ENCODE measurements at regions not wholly inside any gene's neighbourhood (a gene's known extent, or its start where the extent isn't known, plus 50 kb on each side); places are given as distances from the start of the nearest gene placed in this dataset.
"Not testable (repeated sequence)": the region's sequence is repeated elsewhere in the genome, so short reads cannot be mapped to it uniquely, and the experiment has no call there.

- DNase-seq (ENCODE audit: low spot score) = not testable (repeated sequence)
These were observed 180.9 kb downstream of the OTOP1 start for GRCh38 chr4:4045823-4046222.

DNA sequence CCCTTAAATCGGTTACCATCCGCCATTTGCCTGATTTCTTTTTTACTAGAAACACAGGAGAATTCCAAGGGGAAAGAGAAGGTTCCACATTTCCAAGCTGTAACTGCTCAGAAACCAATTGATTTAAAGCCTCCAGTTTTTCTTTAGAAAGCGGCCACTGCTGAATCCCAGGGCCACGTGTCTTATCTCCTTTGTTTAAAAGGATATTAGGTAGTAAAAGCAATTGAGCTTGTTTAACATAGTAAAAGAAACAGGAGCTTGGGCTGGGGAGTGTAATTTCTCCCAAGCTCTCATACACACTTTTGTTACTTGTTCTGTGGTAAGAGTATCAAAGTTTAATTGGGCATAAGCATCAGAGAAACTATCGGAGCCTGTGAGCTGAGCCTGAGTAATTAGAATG is 180.0 kb downstream of the OTOP1 start:
- DNase-seq (ENCODE audit: low spot score) = not testable (repeated sequence)

DNA sequence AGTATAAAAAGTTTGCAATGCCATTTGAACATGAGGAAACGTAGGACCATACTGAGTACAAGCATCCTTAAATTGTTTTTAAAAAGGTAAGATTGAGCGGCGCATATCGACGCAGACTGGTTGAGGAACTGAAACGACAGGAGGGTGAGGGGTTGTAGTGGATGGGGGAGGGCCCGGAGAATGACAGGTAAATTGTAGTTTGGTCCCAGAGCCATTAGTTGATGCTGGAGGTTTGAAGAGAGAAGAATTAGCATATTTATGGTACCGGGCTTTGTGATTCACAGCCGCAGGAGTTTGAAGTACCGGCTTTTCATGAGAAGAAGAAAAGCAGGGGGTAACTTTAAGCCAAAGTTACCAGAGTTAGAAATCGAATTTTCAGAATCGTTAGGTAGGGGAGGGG is 179.5 kb downstream of the OTOP1 start:
- peak; percentile 30 for DNase-seq (ENCODE audit: low spot score)

DNA sequence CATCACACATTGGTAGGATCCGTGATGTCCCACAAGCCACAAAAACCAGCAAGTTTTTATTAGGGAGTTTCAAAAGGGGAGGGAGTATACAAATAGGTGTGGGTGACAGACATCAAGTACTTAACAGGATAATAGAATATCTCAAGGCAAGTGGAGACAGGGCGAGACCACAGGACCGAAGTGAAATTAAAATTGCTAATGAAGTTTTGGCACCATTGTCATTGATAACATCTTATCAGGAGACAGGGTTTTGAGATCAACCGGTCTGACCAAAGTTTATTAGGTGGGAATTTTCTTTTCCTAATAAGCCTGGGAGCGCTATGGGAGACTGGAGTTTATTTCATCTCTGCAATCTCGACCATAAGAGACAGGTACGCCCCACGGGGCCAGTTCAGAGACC is 178.5 kb downstream of the OTOP1 start:
- not testable (repeated sequence) for DNase-seq (ENCODE audit: low spot score)

GRCh38 chr4:4050781-4051180 is 175.9 kb downstream of the OTOP1 start:
- not testable (repeated sequence) for DNase-seq (ENCODE audit: low spot score)

GRCh38 chr4:4052933-4053332 is 173.8 kb downstream of the OTOP1 start:
- DNase-seq (ENCODE audit: low spot score) = not testable (repeated sequence)

DNA sequence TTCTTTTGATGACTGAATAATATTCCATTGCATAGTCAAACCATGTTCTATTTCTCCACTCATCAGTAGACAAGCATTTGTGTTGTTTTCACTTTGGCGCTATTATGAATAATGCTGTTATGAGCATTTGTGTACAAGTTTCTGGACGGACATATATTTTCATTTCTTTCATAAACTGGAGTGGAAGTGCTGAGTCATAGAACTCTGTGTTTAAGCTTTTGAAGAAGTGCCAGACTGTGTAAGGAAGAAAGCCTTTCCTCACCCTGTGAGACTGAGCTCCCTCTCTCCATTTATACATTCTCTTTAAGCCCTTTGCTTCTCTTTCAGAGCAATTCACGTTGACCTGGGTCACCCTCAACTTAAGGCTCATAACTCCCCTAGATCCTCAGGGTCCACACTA is 169.5 kb downstream of the OTOP1 start:
- DNase-seq (ENCODE audit: low spot score) = not testable (repeated sequence)

GRCh38 chr4:4084171-4084570 is 142.6 kb downstream of the OTOP1 start:
- not testable (repeated sequence) for DNase-seq (ENCODE audit: low spot score)

DNA sequence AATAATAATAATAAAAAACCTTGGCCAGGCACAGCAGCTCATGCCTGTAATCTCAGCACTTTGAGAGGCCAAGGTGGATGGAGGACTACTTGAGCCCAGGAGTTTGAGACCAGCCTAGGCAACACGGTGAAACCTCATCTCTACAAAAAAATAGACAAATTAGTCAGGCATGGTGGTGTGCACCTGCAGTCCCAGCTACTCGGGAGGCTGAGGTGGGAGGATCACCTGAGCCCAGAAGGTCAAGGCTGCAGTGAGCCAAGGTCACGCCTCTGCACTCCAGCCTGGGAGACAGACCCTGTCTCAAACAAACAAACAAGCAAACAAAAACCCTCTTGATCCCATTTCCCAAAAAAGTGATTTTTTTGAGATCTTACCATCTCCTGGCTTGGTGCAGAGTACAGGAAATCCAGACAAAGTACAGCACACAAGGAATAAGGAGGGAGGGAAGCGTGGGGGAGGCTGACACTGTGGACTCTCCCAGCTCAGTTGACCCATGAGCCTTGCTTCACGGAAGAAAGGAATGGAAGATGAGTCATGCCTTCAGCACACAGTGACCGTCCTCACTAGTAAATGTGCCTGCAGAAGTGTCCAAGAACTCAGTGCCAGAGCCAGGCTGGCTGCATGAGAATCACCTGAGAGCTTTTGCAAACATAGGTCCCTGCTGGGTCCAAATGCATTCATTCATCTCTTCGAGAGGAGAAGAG is 136.9 kb downstream of the OTOP1 start:
- DNase-seq (ENCODE audit: low spot score) = not testable (repeated sequence)

GRCh38 chr4:4090720-4091119 is 136.0 kb downstream of the OTOP1 start:
- not testable (repeated sequence) for DNase-seq (ENCODE audit: low spot score)

DNA sequence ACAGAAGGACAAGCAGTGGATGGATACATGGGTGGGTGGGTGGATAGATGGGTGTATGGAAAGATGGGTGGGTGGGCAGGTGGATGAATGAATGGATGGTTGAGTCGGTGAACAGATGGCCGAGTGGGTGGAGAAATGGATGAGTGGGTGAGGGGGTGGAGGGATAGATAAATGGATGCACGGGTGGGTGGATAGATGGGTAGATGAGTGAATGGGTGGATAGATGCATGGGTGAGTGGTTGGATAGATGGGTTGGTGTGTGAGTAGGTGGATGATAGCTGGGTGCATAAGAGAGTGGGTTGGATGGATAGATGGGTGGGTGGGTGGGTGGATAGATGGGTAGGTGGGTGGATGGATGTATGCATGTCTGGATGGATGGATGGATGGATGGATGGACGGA is 134.6 kb downstream of the OTOP1 start:
- not testable (repeated sequence) for DNase-seq (ENCODE audit: low spot score)

- not testable (repeated sequence) for DNase-seq (ENCODE audit: low spot score)
These were observed 127.1 kb downstream of the OTOP1 start for GRCh38 chr4:4099610-4100009.

GRCh38 chr4:4106923-4107322 is 119.8 kb downstream of the OTOP1 start:
- DNase-seq (ENCODE audit: low spot score) = peak; percentile 16

GRCh38 chr4:4107411-4108107 is 119.2 kb downstream of the OTOP1 start:
- DNase-seq (ENCODE audit: low spot score) = peak; percentile 87

DNA sequence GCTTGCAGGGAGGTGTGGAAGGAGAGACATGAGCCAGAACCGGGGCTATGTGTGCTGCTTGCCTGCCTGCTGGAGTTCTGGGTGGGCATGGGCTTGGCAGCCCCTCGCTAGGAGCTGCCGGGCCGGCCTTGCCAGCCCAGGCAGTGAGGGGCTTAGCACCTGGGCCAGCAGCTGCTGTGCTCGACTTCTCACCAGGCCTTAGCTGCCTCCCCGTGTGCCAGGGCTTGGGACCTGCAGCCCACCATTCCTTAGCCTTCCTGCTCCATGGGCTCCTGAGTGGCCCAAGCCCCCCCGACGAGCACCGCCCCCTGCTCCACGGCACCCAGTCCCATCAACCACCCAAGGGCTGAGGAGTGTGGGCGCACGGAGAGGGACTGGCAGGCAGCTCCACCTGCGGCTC is 111.3 kb downstream of the OTOP1 start:
- DNase-seq (ENCODE audit: low spot score) = not testable (repeated sequence)

- DNase-seq (ENCODE audit: low spot score) = not testable (repeated sequence)
These were observed 109.8 kb downstream of the OTOP1 start for GRCh38 chr4:4116901-4117300.

DNA sequence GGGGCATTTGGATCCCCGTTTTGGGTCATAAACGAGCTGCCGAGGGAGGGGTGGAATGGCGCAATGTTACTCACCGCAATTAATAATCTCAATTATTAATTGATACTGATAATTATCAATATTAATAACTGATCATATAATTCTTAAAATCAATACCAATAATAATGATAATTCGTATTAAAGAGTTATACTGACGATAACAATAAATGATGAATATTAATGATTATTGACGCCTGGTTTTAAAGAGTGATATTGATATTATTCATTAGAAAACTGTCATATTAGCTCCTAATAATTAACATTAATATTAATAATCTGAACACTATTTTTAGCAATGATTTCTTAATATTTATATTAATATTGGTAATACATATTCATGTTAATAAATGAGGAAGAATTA is 92.4 kb downstream of the OTOP1 start:
- DNase-seq (ENCODE audit: low spot score) = not testable (repeated sequence)

DNA sequence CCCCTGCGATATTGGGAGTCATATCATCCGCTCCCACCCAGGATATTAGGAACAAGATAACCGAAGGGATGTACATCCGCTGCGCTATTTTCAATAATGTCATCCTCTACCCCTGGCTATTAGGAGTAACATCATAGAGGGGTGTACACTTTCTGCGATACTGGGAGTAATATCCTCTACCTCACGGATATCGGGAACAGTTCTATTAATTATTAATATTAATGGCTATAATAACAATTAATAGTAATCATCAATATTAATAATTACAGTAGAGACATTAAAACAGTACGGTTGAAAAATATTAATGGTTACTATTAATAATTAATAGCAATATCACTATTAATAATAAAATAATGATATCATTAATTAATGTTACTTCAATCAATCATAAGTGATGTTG is 90.1 kb downstream of the OTOP1 start:
- not testable (repeated sequence) for DNase-seq (ENCODE audit: low spot score)
